Body of pancreas (tissue), 4 donors: ENCODE measurements at regions not wholly inside any gene's neighbourhood (a gene's known extent, or its start where the extent isn't known, plus 50 kb on each side); places are given as distances from the start of the nearest gene placed in this dataset.
"Not testable (repeated sequence)": the region's sequence is repeated elsewhere in the genome, so short reads cannot be mapped to it uniquely, and the experiment has no call there.

Experiments
- CTCF ChIP-seq, 7 experiments: fragments of 450-650 bp in 4 of 7; fragments of 200-600 bp in 3 of 7; sonication (generic) in 3 of 7; IDR thresholded peaks; one replicate each; pipeline ENCODE4 v1.5.1; 2016 to 2019; ENCODE audit warnings: antibody characterized with exemption in 7 of 7
- POLR2A ChIP-seq, 3 donors: fragments of 450-650 bp; IDR thresholded peaks; one replicate each; pipeline ENCODE4 v1.6.1; 2016; ENCODE audit warnings: antibody characterized with exemption in 3 of 3, mild to moderate bottlenecking in 2 of 3

- not testable (repeated sequence) for TF ChIP-seq CTCF, POLR2A (IDR thresholded peaks at IDR 0.05)
Measured at GRCh38 chr7:6903792-6904191, 77.7 kb upstream of the CCZ1B start.
